Testis (tissue), 2 donors: ENCODE measurements at regions not wholly inside any gene's neighbourhood (a gene's known extent, or its start where the extent isn't known, plus 50 kb on each side); places are given as distances from the start of the nearest gene placed in this dataset.

Experiments
- DNase-seq: peaks from one replicate; pipeline ENCODE4 v3.0.0-alpha.2; 2019
- H3K27ac ChIP-seq, 2 donors: fragments of 200-600 bp; sonication (generic); one replicate each; pipeline ENCODE4 v1.5.1; 2019
- H3K27me3 ChIP-seq: fragments of 200-600 bp; sonication (generic); one replicate; pipeline ENCODE4 v1.5.1; 2019
- H3K36me3 ChIP-seq: fragments of 200-600 bp; sonication (generic); one replicate; pipeline ENCODE4 v1.5.1; 2017; ENCODE audit warnings: low read depth; ENCODE audit errors: missing control alignments
- H3K4me1 ChIP-seq: fragments of 200-600 bp; sonication (generic); one replicate; pipeline ENCODE4 v1.5.1; 2019
- H3K4me3 ChIP-seq, 2 donors: fragments of 200-600 bp; sonication (generic); one replicate each; pipeline ENCODE4 v1.5.1; 2017 to 2019
- H3K9me3 ChIP-seq: fragments of 200-600 bp; sonication (generic); one replicate; pipeline ENCODE4 v1.5.1; 2017
- CTCF ChIP-seq, 3 experiments: fragments of 450-650 bp in 2 of 3; fragments of 200-600 bp in 1 of 3; sonication (generic) in 1 of 3; IDR thresholded peaks; one replicate each; pipeline ENCODE4 v1.5.1; 2016 to 2019; ENCODE audit warnings: antibody characterized with exemption in 3 of 3, mild to moderate bottlenecking in 2 of 3, moderate library complexity in 1 of 3
- POLR2A ChIP-seq: fragments of 450-650 bp; IDR thresholded peaks from one replicate; pipeline ENCODE4 v1.6.1; 2017; ENCODE audit warnings: antibody characterized with exemption, mild to moderate bottlenecking, moderate library complexity
- WGBS, 2 donors: methylation state at CpG; one replicate each; pipeline ENCODE4 v1.1.5; 2018; 5-methylcytosine and 5-hydroxymethylcytosine counted together
- intact Hi-C: fragments of 100-400 bp; cut with DNase I; formaldehyde crosslinking; loops from one replicate; pipeline ENCODE4 v1.15.1; 2023; ENCODE audit warnings: low total_unique reads

GRCh38 chr9:91029650-91030361 is 228.2 kb downstream of the SYK start:
- no peak for DNase-seq
- Histone ChIP-seq H3K4me1 (no peaks in the 10 kb centered on the region), H3K4me3 (no peak overlapping the region), H3K27ac (no peak overlapping the region), H3K36me3 (no peaks in the 10 kb centered on the region), H3K9me3 (no peaks in the 10 kb centered on the region), H3K27me3 (no peaks in the 10 kb centered on the region)
- intact Hi-C loops = no loop called here
- TF ChIP-seq CTCF (IDR thresholded peaks at IDR 0.05) = no peak
- no peak for TF ChIP-seq POLR2A
- 66 to 80% methylated on average over 9 to 18 of the region's 18 CpGs for WGBS, 2 donors

DNA sequence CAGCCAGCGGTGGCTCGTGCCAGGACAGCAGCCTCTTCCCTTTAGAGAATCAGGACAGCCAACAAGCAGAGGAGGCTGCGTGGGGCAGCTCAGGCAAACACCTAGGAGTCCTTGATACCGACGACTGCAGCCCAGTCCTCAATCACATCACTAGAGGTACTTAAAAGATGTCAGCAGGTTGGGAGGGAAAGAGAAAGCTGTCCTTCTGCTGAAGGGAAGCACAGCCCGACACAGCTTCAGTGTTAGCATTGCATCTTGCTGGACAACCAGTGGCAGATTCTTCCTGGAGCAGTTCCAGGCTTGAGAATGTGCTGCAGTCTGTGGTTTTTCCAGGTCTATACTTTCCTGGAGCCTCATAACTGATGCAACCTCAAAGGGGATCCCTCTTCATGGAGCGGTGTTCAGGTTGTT is 230.5 kb downstream of the SYK start:
- TF ChIP-seq CTCF (IDR thresholded peaks at IDR 0.05) (no peak), POLR2A (no peak)
- WGBS, 2 donors = 82 to 85% methylated on average over 7 of the region's 7 CpGs
- Histone ChIP-seq H3K36me3 (no peaks in the 10 kb centered on the region), H3K4me1 (peaks cover 6% of the 10 kb centered on the region), H3K27ac (no peak overlapping the region), H3K4me3 (no peak overlapping the region), H3K27me3 (no peaks in the 10 kb centered on the region), H3K9me3 (no peaks in the 10 kb centered on the region)
- DNase-seq = no peak
- intact Hi-C loops = no loop called here

- Histone ChIP-seq H3K4me1 (peaks cover 15% of the 10 kb centered on the region), H3K36me3 (no peaks in the 10 kb centered on the region), H3K27ac (no peak overlapping the region), H3K27me3 (no peaks in the 10 kb centered on the region), H3K9me3 (no peaks in the 10 kb centered on the region), H3K4me3 (no peak overlapping the region)
- DNase-seq = no peak
- 98% methylated on average over 5 of the region's 5 CpGs for WGBS, 2 donors
- TF ChIP-seq CTCF (IDR thresholded peaks at IDR 0.05) (no peak), POLR2A (no peak)
- intact Hi-C loops = no loop called here
Measured at GRCh38 chr9:91033270-91033669, 231.7 kb downstream of the SYK start.

- Histone ChIP-seq H3K9me3 (no peaks in the 10 kb centered on the region), H3K27me3 (no peaks in the 10 kb centered on the region), H3K4me3 (no peak overlapping the region), H3K27ac (no peak overlapping the region), H3K4me1 (peaks cover 15% of the 10 kb centered on the region), H3K36me3 (no peaks in the 10 kb centered on the region)
- TF ChIP-seq POLR2A = no peak
- no peak for TF ChIP-seq CTCF (IDR thresholded peaks at IDR 0.05)
- intact Hi-C loops = no loop called here
- WGBS, 2 donors = 92 to 93% methylated on average over 1 to 3 of the region's 3 CpGs
- DNase-seq = no peak
Measured at GRCh38 chr9:91033797-91034196, 232.2 kb downstream of the SYK start.

- peaks cover 15% of the 10 kb centered on the region for H3K4me1 ChIP-seq
- H3K27ac ChIP-seq = no peak overlapping the region
- H3K36me3 ChIP-seq = no peaks in the 10 kb centered on the region
- no peaks in the 10 kb centered on the region for H3K9me3 ChIP-seq
- H3K4me3 ChIP-seq = no peak overlapping the region
- TF ChIP-seq POLR2A (no peak), CTCF (IDR thresholded peaks at IDR 0.05) (no peak)
- WGBS, 2 donors = 80 to 91% methylated on average over 9 of the region's 9 CpGs
- no peak for DNase-seq
- H3K27me3 ChIP-seq = no peaks in the 10 kb centered on the region
- intact Hi-C loops = no loop called here
Measured at GRCh38 chr9:91034521-91034920, 232.9 kb downstream of the SYK start.
